Neural progenitor cell (in vitro differentiated cells): ENCODE measurements at regions not wholly inside any gene's neighbourhood (a gene's known extent, or its start where the extent isn't known, plus 50 kb on each side); places are given as distances from the start of the nearest gene placed in this dataset.

Experiments used
- DNase-seq: peaks from one replicate; pipeline ENCODE4 v3.0.0-alpha.2; 2016; ENCODE audit warnings: low spot score
- H2AFZ ChIP-seq: fragments of 200-600 bp; sonication (generic); replicated peaks from 2 replicates; pipeline ENCODE4 v1.6.1; 2016; ENCODE audit warnings: antibody characterized with exemption
- H3F3A ChIP-seq: fragments of 200-600 bp; sonication (generic); 2 replicates; pipeline ENCODE4 v1.6.1; 2016; ENCODE audit warnings: antibody characterized with exemption, low read depth
- H3K27ac ChIP-seq: fragments of 200-600 bp; sonication (generic); 2 replicates; pipeline ENCODE4 v1.5.1; 2016; ENCODE audit warnings: mild to moderate bottlenecking
- H3K27me3 ChIP-seq: fragments of 200-600 bp; sonication (generic); 2 replicates; pipeline ENCODE4 v1.6.1; 2016; ENCODE audit warnings: mild to moderate bottlenecking, moderate library complexity
- H3K36me3 ChIP-seq: fragments of 200-600 bp; sonication (generic); 2 replicates; pipeline ENCODE4 v1.5.1; 2016
- H3K4me1 ChIP-seq: fragments of 200-600 bp; sonication (generic); 2 replicates; pipeline ENCODE4 v1.6.1; 2016; ENCODE audit warnings: mixed run types
- H3K4me2 ChIP-seq: fragments of 200-600 bp; sonication (generic); 2 replicates; pipeline ENCODE4 v1.6.1; 2016
- H3K4me3 ChIP-seq: fragments of 200-600 bp; sonication (generic); 2 replicates; pipeline ENCODE4 v1.5.1; 2016
- H3K79me2 ChIP-seq: fragments of 200-600 bp; sonication (generic); 2 replicates; pipeline ENCODE4 v1.6.1; 2016; ENCODE audit warnings: low read depth
- H3K9ac ChIP-seq: fragments of 200-600 bp; sonication (generic); 2 replicates; pipeline ENCODE4 v1.6.1; 2016
- H3K9me3 ChIP-seq: fragments of 200-600 bp; sonication (generic); 2 replicates; pipeline ENCODE4 v1.5.1; 2016; ENCODE audit warnings: low read depth
- H4K20me1 ChIP-seq: fragments of 200-600 bp; sonication (generic); 2 replicates; pipeline ENCODE4 v1.6.1; 2016; ENCODE audit warnings: low read depth
- H3K27ac Mint-ChIP-seq: 3 replicates; pipeline ENCODE4 v1.8.0; 2021; ENCODE audit warnings: mixed read lengths
- H3K27me3 Mint-ChIP-seq: 2 replicates; pipeline ENCODE4 v1.8.0; 2022; ENCODE audit warnings: low read depth, mild to moderate bottlenecking, inconsistent platforms, moderate library complexity, mixed read lengths; ENCODE audit not compliant: insufficient read depth
- H3K36me3 Mint-ChIP-seq: 3 replicates; pipeline ENCODE4 v1.8.0; 2021; ENCODE audit warnings: mixed read lengths
- H3K4me1 Mint-ChIP-seq: 3 replicates; pipeline ENCODE4 v1.8.0; 2021; ENCODE audit warnings: mixed read lengths
- H3K4me3 Mint-ChIP-seq: 3 replicates; pipeline ENCODE4 v1.8.0; 2021; ENCODE audit warnings: mild to moderate bottlenecking, moderate library complexity, mixed read lengths
- H3K9me3 Mint-ChIP-seq: 3 replicates; pipeline ENCODE4 v1.8.0; 2020; ENCODE audit warnings: mixed read lengths
- EZH2 ChIP-seq: fragments of 200-600 bp; sonication (generic); IDR thresholded peaks from 2 replicates; pipeline ENCODE4 v1.6.1; 2017; ENCODE audit warnings: antibody characterized with exemption, mild to moderate bottlenecking, moderate library complexity
- EZH2phosphoT487 ChIP-seq: fragments of 200-600 bp; sonication (generic); IDR thresholded peaks from 2 replicates; pipeline ENCODE4 v1.6.1; 2017; ENCODE audit warnings: antibody characterized with exemption
- TF ChIP-seq, protein P1 (sequence below): fragments of 200-600 bp; sonication (generic); IDR thresholded peaks from 2 replicates; pipeline ENCODE4 v1.5.1; 2017; ENCODE audit warnings: antibody characterized with exemption, mild to moderate bottlenecking

GRCh38 chr1:80245813-80246212 is 1239.3 kb upstream of the ADGRL4 start:
- TF ChIP-seq EZH2 = no peak
- no peak for TF ChIP-seq EZH2phosphoT487
- TF ChIP-seq, protein P1, sequence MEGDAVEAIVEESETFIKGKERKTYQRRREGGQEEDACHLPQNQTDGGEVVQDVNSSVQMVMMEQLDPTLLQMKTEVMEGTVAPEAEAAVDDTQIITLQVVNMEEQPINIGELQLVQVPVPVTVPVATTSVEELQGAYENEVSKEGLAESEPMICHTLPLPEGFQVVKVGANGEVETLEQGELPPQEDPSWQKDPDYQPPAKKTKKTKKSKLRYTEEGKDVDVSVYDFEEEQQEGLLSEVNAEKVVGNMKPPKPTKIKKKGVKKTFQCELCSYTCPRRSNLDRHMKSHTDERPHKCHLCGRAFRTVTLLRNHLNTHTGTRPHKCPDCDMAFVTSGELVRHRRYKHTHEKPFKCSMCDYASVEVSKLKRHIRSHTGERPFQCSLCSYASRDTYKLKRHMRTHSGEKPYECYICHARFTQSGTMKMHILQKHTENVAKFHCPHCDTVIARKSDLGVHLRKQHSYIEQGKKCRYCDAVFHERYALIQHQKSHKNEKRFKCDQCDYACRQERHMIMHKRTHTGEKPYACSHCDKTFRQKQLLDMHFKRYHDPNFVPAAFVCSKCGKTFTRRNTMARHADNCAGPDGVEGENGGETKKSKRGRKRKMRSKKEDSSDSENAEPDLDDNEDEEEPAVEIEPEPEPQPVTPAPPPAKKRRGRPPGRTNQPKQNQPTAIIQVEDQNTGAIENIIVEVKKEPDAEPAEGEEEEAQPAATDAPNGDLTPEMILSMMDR = no peak
- no peak overlapping the region for H3K9ac ChIP-seq

DNA sequence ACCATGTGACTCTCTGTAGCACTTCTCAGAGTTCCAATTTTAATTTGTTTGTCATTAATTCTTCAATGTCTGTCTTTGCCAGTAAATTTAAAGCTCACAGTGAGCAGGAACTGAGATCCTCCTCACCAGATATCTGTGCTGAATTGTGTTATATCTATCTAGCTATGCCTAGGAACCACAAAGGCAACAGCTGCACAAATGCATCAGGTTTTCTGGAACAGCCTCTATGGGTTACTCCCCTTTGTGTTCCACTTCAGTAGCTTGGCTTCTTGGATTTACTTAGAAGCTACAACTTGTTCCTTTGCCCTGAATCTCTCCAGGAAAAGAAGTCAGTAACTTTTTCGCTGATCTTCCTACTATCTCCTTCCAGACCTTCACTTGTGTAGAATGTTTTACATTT is 1237.8 kb upstream of the ADGRL4 start:
- H3K4me2 ChIP-seq = no peak overlapping the region
- H3K9me3 ChIP-seq = no peaks in the 10 kb centered on the region
- H3K27me3 Mint-ChIP-seq = no peaks in the 10 kb centered on the region
- no peaks in the 10 kb centered on the region for H3K4me1 ChIP-seq
- no peak overlapping the region for H3K4me3 Mint-ChIP-seq
- TF ChIP-seq, protein P1 = no peak
- no peak for TF ChIP-seq EZH2
- no peak for TF ChIP-seq EZH2phosphoT487
- no peaks in the 10 kb centered on the region for H3K36me3 ChIP-seq
- H2AFZ ChIP-seq = no peak overlapping the region
- DNase-seq = no peak
- no peak overlapping the region for H3K27ac ChIP-seq
- peaks cover 2% of the 10 kb centered on the region for H3K9me3 Mint-ChIP-seq
- no peak overlapping the region for H3K27ac Mint-ChIP-seq
- no peaks in the 10 kb centered on the region for H3K36me3 Mint-ChIP-seq
- H3F3A ChIP-seq = no peaks in the 10 kb centered on the region
- H3K4me3 ChIP-seq = no peak overlapping the region
- no peaks in the 10 kb centered on the region for H4K20me1 ChIP-seq
- no peaks in the 10 kb centered on the region for H3K4me1 Mint-ChIP-seq
- no peaks in the 10 kb centered on the region for H3K79me2 ChIP-seq
- H3K9ac ChIP-seq = no peak overlapping the region
- no peaks in the 10 kb centered on the region for H3K27me3 ChIP-seq

More at GRCh38 chr1:80245813-80246212, 1239.3 kb upstream of the ADGRL4 start:
- Histone ChIP-seq H3K36me3 (no peaks in the 10 kb centered on the region), H3K27ac (no peak overlapping the region), H3K4me2 (no peak overlapping the region), H3K4me3 (no peak overlapping the region), H3F3A (no peaks in the 10 kb centered on the region), H4K20me1 (no peaks in the 10 kb centered on the region), H3K4me1 (no peaks in the 10 kb centered on the region), H3K27me3 (no peaks in the 10 kb centered on the region), H3K9me3 (no peaks in the 10 kb centered on the region), H2AFZ (no peak overlapping the region), H3K79me2 (no peaks in the 10 kb centered on the region)
- Mint-ChIP-seq H3K27me3 (no peaks in the 10 kb centered on the region), H3K36me3 (no peaks in the 10 kb centered on the region), H3K9me3 (peaks cover 4% of the 10 kb centered on the region), H3K4me3 (no peak overlapping the region), H3K27ac (no peak overlapping the region), H3K4me1 (no peaks in the 10 kb centered on the region)
- no peak for DNase-seq

- Mint-ChIP-seq H3K4me3 (no peak overlapping the region), H3K9me3 (no peaks in the 10 kb centered on the region), H3K27ac (no peak overlapping the region), H3K27me3 (no peaks in the 10 kb centered on the region), H3K4me1 (no peaks in the 10 kb centered on the region), H3K36me3 (no peaks in the 10 kb centered on the region)
- H3K9me3 ChIP-seq = no peaks in the 10 kb centered on the region
- H3K79me2 ChIP-seq = no peaks in the 10 kb centered on the region
- TF ChIP-seq EZH2phosphoT487 = no peak
- TF ChIP-seq EZH2 = no peak
- TF ChIP-seq, protein P1 = no peak
- no peaks in the 10 kb centered on the region for H3K4me1 ChIP-seq
- H3F3A ChIP-seq = no peaks in the 10 kb centered on the region
- no peaks in the 10 kb centered on the region for H3K36me3 ChIP-seq
- no peak overlapping the region for H3K4me3 ChIP-seq
- DNase-seq = no peak
- H3K27me3 ChIP-seq = no peaks in the 10 kb centered on the region
- H2AFZ ChIP-seq = no peak overlapping the region
- no peak overlapping the region for H3K27ac ChIP-seq
- no peaks in the 10 kb centered on the region for H4K20me1 ChIP-seq
- H3K4me2 ChIP-seq = no peak overlapping the region
- no peak overlapping the region for H3K9ac ChIP-seq
Measured at GRCh38 chr1:80241566-80241965, 1235.0 kb upstream of the ADGRL4 start.

- H3K79me2 ChIP-seq = no peaks in the 10 kb centered on the region
- no peak overlapping the region for H3K9ac ChIP-seq
- Mint-ChIP-seq H3K4me1 (peaks cover 7% of the 10 kb centered on the region), H3K9me3 (no peaks in the 10 kb centered on the region), H3K36me3 (no peaks in the 10 kb centered on the region), H3K4me3 (no peak overlapping the region), H3K27ac (no peak overlapping the region), H3K27me3 (no peaks in the 10 kb centered on the region)
- no peaks in the 10 kb centered on the region for H3K4me1 ChIP-seq
- DNase-seq = no peak
- no peaks in the 10 kb centered on the region for H4K20me1 ChIP-seq
- H3F3A ChIP-seq = no peaks in the 10 kb centered on the region
- no peak overlapping the region for H3K4me2 ChIP-seq
- no peaks in the 10 kb centered on the region for H3K36me3 ChIP-seq
- H3K27me3 ChIP-seq = no peaks in the 10 kb centered on the region
- H3K27ac ChIP-seq = no peak overlapping the region
- no peak overlapping the region for H3K4me3 ChIP-seq
- H2AFZ ChIP-seq = no peak overlapping the region
- no peaks in the 10 kb centered on the region for H3K9me3 ChIP-seq
- TF ChIP-seq EZH2phosphoT487 (no peak), EZH2 (no peak)
- TF ChIP-seq, protein P1 = no peak
Measured at GRCh38 chr1:80225510-80225909, 1219.0 kb upstream of the ADGRL4 start.
